COLO829 (cell line): ENCODE measurements at regions not wholly inside any gene's neighbourhood (a gene's known extent, or its start where the extent isn't known, plus 50 kb on each side); places are given as distances from the start of the nearest gene placed in this dataset.

ENCODE experiments used
- DNase-seq: peaks from one replicate; pipeline ENCODE4 v3.0.0; 2012; ENCODE audit warnings: low spot score

DNA sequence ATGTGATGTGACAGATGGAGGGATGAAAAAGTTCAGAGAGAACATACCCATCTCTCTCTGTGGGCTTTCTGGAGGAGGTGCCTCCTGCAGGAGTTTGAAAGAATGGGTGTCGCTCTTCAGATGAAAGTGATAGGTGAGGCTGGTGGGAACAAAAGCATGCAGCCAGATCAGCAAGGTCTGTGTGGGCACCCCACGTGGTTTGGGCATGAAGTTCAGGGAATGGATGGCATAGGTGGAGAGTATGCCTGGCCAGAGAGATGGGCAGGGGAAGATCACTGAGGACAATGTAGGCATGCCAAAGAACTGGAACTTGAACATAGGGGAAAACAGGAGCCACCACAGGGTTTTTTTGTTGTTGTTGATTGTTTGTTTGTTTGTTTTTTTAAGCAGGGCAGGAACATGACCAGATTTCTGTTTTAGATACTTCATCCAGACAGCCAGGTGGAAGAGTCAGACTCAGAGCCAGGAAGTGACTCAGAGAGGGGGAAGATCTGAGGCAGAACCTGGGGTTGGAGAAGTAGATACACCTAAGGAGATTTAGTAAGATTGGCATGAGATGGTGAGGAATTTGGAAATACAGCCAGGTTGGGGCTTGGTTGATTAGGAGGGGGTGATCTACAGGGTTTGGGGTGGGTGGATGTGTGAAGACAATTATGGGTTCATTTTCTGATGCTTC is 64.8 kb upstream of the CLSTN2 start:
- no peak for DNase-seq

DNA sequence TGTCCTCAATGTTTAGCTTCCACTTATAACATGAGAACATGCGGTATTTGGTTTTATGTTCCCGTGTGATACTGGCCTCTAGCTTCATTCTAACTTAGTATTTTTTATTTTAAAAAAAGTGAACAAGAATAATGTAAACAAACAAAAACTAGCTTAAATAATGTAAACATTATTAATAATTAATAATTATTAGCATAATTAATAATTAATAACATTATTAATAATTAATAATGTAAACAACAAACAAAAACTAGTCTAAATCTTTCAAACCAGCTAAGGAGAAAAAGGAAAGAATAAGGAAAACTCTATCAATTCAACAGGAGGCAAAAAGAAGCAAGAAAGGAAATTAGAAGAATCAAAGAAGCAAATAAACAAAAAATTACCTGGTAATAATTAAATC is 66.2 kb upstream of the CLSTN2 start:
- DNase-seq: no peak

DNA sequence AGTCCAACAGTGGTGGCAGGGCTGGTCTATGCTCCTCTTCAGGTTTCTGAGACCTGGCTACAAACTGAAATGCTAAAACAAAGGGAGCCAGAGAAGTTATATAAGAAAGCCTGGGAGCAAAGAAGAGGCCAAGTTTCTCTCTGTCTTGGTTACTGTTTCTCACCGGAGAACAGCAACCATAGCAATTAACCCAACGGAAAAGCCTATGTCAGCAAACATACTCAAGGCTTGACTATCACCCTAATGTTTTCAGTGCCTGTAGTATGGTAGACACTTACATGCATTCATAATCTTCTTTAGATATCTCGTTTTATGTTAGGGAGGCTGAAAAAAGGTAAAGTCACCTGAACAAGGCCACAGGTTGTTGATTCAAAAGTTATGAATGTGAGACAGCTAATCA is 86.3 kb upstream of the CLSTN2 start:
- no peak for DNase-seq

DNA sequence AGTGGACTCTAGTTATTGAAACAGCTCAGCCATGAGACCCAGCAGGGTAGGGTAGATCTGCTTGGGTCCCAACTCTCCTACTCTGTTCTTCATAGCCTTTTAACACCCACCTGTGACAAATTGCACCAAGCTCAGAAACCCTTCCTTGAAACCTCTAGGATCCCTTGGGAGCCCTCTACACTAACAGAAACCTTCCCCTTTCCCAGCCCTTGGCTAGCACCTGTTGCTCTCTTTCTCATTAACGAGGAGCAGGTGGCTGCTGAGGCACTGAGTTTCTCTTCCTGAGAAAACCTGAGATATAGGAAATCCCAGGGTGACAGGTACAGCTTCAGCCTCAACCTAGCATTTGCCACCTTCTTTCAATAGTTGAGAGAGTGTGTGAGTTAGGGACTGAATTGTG is 88.3 kb upstream of the CLSTN2 start:
- DNase-seq: no peak

DNA sequence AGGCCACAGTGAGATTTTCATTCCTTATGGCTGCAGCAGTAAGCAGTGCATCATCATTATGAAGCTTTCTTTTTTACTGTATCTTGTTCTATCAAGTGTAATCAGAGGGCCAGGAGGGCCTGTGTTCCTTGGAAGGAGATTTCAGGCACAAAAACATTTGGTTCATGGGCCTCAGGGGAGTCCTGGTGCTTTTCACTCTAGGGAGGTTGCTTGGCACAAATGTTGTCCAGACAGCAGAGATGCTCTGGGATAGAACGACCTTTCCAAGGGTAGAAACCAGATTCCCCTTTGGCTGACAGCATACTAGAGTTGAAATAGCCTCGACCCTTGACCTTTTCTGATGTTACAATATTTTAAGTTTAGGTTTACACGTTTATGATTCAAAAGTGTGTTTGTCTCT is 95.3 kb upstream of the CLSTN2 start:
- DNase-seq: no peak

DNA sequence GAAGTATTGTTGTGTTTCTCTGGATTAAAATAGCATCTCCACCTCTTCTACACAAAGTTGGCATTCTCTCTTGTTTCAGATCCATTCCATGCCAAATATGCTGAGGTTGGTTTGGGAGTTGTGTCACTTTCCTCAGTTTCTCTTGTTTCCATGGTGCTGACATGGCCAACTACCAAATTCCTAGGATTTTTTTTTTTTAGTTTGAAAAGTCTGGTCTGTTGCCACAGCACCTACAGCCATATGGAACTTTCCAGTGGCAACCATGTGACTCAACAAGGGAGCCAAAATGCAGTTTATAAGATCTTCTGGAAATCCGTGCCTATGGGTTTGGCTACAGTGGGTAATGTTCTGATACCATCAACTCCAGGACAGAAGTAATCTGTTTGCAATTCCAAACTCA is 96.0 kb upstream of the CLSTN2 start:
- DNase-seq: no peak

DNA sequence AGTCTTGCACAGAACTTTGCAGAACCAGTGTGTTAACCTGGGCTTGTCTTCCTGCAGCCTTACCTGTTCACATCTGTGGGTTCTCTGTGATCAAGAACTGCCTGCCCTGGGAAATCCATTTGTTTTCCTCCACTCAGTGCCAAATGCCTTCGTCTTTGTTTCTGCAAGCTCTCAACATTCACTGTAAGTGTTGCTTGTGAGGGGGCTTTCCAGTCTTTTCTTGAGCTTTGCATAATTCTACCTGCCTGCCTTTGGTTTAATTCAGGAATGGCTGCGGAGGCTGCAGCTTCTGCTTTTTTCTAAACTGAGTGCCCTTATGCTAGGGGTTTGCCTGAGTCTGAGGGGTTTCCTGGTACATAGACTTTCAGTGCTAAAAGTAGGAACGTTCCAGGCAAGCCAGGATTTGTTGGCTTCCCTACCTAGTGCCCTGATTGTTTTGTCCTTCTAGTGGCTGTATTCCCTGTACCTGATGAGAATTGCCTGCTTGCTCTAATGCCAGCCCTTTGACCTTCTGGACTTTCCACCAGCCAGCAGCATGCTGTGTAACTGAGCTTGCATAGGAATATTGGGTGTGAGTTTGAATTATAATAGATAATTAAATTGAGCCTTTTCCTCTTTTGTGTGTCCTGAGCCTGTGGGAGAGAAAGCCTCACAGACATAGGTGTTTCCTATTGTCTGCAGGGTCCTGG is 96.6 kb upstream of the CLSTN2 start:
- no peak for DNase-seq

DNA sequence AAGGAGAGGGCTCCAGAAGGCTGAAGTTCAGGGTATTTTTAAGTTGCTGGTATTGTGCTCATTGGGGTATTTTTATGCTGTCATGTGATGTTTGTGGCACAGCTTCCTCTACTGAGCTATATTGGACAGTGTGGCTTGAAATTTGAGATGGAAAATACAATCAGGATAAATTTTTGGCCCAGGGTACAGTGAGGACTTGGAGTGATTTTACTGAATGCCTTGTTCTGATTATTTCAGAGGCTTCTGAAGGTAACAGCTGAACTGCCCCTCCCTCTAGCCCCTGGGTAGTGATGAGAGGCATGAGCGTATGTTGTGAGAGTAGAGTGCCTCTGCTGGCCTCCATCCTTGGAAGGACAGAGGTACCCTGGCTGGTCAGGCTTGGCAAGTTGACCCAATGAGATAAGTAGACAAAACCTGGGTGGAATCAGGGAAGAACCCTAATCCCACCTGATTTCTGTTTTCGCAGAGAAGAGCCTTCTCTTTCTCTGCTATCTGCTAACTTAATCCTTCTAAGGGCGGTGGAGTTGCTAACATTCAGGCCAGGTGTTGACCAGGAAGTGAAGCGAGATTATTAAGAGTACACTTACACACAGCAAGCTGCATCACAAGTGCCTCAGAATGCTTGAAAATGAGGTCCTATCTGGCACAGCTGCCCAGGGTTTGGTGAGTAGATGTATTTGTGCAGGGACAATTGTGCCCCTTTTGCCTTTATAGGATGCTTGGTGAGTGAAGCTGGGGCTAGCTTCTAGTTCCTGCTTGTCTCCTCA is 98.1 kb upstream of the CLSTN2 start:
- no peak for DNase-seq

DNA sequence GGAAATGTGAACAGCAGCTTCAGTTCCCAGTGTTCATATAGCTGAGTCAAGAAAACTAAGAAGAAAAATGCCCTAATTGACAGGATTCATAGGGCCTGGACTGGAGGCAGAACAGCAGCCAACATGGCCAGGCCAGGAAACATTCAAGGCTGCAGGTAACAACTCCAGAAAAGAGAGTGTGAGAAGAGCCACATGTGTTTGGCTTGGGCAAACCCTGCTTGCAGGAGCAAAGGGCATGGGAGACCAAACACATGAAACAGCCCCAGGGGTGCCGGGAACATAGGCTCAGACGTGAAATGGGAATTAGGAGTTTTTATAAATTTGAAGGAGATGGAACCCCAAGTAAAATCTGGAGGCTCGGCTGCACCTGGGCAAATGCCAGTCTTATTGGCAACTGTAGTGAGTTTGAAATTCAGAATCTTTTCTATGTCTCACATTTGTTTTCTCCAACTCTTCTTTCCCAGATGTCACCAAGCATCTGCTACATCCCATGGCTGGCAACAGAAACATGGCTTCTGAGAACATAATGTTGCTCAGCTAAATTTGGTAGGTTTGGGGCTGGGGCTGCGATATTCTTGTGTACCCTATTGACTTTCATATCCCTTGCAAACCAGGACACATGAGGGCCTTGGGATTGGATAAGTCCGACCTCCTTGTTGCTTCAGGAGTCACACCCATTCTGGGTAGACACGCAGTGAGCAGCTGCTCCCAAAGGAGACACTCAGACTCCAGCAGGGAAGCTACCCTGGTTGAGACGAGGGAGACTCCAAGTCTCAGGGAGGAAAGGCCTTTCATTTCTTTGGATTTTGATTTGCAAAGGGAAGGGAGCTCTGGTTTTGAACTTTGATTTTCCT is 98.9 kb upstream of the CLSTN2 start:
- no peak for DNase-seq

DNA sequence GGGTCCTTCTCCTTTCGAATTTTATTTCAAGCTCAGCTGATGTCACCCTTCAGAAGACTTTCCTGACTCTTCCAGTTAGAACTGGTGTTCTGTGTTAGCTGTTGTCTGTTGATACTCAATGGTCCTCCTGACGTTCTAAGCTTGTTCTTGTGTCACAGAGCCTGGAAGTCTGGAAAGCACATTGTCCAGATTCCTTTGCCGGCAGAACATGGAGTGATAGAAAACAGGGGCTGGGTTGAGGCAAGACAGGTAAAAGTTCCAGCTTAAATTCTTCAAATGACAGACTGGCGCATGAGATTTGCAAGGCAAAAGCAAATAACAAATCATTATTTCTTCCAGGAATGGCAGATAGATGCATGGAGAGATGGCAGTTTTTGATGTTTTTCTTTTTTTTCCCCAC is 102.0 kb upstream of the CLSTN2 start:
- DNase-seq: no peak

DNA sequence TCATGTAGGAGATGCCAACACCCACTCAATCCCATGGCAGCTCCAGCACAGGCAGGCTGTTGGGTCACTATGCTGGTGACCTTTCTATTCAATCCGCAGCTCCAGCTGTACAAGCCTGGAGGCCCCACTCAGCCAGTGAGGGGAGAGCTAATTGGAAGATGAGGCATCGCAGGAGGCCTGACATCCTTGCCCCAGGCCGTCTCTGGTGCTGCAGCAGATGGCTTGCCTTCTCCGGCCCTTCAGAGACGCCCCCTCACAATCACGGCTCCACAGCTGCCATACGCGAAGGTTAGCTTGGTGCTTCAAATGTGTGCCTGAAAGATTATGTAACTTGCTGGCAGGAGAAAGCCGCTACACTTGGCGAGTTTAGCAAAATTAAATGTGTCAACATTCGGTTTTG is 104.2 kb upstream of the CLSTN2 start:
- no peak for DNase-seq

DNA sequence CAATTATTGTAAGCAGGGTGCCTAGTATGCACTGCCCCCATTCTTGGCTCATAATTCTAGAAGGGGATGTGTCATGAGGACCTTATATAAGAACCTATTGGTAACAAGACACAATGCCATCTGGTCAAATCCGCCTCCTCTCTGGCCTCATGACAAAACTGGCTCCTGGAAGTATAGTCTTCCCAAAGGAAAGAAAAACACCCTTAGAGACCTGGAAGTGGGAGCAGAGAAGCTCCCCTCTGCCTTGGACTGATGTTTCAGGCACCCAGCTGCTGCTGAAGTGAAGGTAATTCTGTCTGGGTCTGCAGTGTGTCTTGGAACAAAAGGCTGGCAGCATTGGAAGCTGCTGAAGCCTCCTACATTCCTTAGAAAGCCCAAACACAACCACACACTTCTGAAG is 107.2 kb upstream of the CLSTN2 start:
- no peak for DNase-seq

DNA sequence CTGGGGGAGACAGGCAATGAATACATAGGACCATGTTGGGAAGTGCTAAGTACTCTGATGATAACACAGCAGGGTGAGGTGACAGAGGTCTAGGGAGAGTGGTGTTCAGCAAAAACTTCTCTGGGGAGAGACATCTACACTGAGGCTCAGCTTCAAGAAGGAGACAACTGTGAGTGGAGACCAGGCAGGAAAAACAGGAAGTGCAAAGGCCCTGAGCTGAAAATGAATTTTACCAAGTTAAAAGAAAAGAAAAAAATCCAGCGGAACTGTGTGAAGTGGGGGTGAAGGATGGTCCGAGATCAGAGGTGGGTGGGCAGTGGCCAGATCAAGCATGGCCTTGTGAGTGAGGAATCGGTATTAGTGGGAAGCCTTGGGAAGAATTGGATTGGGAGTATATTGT is 110.1 kb upstream of the CLSTN2 start:
- no peak for DNase-seq

DNA sequence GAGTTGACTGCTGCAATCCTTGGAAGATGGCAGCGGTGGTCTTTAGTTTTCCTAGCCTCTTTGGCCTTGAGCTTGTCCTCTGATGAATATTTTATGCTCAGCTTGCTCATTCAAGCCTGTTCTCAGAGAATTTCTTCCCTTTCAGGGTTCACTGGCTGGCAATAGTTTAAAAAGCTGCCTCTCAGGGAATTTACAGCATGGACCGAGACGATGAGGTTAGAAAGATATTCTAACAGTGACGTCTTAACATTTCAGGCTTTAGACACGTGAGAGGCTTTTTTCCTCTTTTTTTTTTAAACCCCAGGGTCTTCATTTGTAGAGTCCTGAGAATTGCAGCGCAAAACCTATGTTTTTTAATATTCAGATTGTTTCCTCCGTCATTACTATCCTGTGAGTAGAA is 120.3 kb upstream of the CLSTN2 start:
- DNase-seq: no peak

DNA sequence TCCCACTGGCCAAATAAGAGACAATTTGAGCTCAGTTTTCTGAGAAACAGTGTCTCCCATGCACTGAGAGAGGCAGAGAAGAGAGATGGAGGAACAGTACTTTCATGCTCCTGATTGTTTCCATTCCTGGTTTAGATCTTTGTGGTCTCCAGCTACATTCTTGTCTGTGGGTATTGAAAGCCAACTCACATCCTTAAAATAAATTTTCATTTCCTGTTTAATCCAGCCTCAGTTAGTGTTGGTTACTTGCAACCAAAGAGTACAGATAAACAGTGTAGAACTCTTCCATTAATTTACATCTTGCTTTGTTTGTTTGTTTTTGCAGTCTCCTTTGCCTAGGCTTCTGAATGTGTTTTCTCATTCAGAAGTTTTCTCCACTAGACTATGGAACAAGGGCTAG is 123.7 kb upstream of the CLSTN2 start:
- no peak for DNase-seq

DNA sequence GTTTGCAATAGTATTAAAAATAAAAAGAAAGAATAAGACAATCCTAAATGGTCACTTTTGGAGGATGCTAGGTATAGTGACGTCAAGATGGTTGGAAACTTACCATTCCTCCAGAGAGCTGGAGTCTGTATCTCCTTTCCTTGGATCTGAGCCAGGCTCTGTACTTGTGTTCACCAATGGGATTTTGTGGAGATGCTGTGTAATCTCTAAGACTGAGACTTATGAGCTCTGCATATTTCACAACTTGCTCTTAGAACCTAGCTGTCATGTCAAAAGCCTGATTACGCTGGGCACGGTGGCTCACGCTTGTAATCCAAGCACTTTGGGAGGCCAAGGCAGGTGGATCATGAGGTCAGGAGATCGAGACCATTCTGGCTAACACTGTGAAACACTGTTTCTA is 126.8 kb upstream of the CLSTN2 start:
- DNase-seq: no peak

DNA sequence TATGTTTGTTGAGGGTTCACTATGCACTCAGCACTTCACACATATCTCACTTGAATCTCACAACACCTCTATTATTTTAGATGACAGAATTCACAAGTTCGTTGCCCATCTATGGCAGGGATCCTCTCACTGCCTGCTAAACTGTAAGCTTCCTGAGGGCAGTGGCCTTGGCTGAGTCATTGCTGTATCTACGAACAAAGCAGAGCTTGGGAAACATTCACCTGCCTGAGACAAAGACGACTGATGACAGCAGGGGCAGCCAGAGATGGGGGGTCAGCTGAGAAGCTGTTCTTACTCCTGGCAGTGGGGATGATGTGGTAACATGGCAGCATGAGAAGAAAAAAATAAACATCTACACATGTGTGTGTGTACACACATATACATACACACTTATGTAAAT is 125.5 kb upstream of the NMNAT3 start:
- no peak for DNase-seq

DNA sequence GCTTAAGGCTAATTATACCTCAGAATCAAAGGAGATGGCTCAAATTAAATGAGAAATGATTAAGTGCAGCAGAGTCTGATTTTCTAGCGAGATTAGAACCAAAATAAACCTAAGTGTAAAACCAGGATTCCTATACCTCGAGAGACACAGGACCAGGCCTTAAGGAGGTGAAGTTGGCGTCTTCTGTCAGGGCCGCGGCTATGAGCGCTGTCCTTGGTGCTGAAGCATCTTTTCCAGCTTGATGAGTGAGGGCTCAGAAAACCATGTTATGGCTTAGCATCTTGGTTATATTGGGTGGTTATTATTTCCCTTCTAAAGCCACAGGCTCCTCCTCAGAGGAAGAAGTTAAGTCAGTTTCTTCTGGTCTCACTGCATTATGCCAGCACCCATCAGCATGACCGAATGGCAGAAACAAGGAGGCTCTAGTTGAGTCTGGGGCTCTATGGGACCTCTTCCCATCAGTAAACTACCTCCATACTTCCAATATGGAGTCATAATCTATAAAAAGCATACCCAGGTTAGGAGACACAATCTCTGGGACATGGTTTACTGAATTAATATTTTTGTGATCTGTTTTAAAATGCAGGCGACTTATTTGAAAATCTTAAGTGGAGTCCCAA is 120.1 kb upstream of the NMNAT3 start:
- DNase-seq: peak; percentile 32

DNA sequence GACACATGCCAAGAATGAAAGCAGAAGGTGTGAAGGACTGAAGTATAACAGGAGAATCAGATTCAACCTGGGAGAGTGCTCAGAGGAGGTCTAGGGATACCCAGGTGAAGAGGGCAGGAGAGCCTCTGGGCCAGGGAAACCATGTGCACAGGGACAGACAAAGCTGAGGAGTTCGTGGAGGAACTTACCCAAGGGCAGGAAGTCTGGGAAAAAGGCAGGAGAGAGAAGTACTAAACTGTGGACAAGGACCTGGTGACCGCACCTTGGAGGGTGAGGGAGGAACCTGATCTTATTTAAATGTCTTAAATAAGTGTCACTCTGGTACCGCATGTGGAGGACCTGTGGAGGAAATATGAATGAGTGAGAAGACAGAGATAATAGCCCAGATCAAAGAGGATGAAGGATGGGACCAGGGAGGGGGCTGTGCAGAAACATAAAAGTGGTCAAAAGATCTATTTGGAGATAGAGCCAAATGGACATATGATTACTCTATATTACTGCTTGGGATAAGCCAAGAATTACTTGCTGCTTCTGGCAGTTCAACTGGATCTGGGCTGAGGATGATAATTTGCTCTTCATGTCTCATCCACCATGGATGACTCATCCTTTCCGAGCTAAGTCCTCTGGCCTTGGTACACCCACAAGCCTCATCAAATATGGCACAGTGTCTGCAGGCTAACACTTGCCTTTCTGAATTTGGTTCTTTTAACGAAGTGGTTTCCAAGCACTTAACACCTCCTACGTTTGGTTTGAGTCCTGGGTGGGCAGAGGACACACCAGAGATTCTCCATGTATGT is 116.9 kb upstream of the NMNAT3 start:
- DNase-seq: no peak

DNA sequence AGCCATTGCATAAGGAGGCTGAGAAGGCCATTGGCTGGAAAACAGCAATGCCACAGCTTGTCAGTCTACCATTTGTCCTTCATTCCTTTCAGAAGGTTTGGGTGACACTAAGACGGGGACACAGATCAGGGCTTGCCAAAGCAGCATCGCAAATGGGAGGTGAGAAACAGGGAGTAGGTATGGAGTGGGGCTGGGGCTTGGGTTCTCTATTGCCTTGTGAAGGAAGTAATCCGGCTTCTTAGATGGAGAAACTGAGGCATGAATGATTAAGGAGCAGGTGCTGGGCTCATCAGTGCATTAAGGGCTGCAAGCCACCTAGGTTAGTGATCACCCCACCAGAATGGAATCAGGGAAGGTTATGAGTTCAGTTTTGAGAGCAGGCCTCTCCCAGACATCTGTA is 115.6 kb upstream of the NMNAT3 start:
- no peak for DNase-seq

DNA sequence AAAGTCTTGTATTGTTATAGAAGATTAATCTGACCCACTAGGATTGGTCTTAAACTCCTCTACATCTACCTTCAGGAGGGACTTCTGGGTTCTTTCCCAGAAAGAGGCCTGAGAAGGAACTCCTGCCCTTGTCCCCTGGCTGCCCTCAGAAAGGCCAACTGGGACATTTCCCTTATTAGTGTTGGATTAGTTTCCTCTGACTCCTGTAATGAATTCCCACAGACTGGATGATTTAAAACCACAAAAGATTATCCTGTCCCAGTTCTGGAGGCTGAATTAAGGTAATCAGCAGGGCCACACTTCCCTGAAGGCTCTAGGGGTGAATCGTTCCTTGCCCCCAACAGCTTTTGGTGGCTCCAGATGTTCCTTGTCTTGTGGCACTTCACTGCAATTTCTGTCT is 102.8 kb upstream of the NMNAT3 start:
- no peak for DNase-seq
